CD4-positive, alpha-beta T cell treated with Interferon alpha-2 for 1 hour (primary cell): ENCODE measurements at regions not wholly inside any gene's neighbourhood (a gene's known extent, or its start where the extent isn't known, plus 50 kb on each side); places are given as distances from the start of the nearest gene placed in this dataset.
"Not testable (repeated sequence)": the region's sequence is repeated elsewhere in the genome, so short reads cannot be mapped to it uniquely, and the experiment has no call there.

ENCODE experiments used
- DNase-seq, 2 donors: peaks; one replicate each; pipeline ENCODE4 v3.0.0-alpha.2; 2020 to 2022

DNA sequence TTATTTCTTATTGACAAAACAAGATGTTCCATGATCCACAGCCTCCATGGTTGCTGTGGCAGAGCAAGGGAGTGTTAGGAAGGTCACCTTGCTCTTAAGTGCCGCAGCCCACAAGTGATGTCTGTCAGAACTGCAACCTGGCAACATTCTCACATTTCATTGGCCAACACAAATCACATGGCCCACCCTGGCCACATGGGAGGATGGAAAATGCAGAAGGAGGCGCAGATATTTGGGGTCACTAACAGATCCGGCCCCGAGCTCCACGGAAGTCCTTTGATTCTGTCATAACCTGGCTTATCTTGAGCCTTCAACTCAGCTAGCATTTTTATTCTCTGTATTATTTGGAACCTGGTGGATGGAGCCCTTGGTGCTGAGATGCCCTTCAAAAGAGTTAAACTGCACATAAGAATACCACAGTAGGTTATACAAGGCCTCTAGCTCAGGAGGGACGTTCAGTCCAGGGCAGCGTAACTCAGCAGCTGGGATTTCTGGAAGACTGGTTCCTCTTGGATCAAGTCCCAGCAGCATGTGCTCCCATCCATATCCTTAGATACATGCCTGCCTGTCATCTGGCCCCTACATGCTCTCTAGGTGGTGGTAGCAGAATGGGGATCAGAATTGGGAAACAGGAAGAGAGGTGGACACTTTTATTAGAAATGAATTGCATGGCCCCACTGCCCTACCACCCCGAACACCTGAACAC lies 508.1 kb downstream of the HAPSTR1 start:
- DNase-seq: no peak

- no peak for DNase-seq
Observed at GRCh38 chr16:9602189-9602588, 510.7 kb downstream of the HAPSTR1 start.

DNA sequence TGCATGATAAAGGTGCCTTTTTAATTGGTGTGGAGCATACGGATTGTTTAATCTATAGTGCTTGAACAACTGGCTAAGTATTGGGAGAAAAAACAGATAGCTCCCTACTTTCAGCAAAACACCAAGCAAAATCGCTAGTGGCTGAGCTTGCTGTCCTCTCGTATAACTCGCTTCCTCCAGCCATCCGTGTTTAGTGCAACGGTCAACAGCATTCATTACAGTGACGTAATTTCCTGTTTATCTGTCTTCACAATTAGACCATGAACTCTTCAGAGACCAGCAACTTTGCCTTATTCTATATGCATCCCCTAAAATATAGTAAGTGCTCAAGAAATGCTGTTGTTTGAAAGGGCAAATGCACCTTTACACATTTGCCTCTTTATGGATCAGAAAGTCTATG lies 511.9 kb downstream of the HAPSTR1 start:
- DNase-seq: no peak

- no peak for DNase-seq
Observed at GRCh38 chr16:9607515-9608230, 516.2 kb downstream of the HAPSTR1 start.

- no peak for DNase-seq
Observed at GRCh38 chr16:9610727-9611126, 519.3 kb downstream of the HAPSTR1 start.

DNA sequence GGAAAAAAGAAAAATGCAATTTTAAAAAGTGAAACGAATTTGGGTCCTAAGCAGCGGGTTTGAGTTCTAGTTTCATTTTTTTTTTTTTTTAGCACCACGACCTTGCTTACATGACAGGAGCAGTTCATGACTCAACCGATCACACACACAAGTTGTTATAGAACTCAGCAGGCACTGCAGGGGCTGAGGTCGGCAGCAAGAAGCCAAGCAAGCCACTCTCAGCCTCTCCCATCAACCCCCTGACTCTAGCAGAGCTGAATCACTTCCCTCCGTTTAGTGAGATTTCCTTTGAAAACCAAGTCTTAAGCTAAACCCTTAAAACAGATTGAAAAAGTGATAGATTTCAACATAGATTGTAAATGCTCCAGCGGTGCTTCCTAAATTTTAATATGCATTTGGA lies 520.8 kb downstream of the HAPSTR1 start:
- no peak for DNase-seq

- no peak for DNase-seq
Observed at GRCh38 chr16:9614389-9614788, 522.9 kb downstream of the HAPSTR1 start.

DNA sequence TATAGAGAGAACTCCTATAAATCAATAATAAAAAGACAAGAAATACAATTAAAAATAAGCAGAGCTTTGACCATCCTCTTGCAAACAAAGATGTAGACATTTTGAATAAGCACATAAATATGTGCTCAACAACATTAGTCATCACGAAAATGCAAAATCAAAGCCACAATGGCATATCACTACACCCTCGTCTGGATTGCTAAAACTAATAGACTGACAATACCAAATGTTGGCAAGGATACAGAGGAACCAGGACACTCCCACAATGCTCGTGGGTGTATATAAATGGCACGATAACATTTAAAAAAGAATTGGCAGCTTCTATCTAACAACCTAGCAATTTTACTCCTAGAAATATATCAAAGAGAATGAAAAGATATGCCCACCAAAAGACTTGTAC lies 530.8 kb downstream of the HAPSTR1 start:
- DNase-seq: no peak

GRCh38 chr16:9625122-9625521 lies 533.7 kb downstream of the HAPSTR1 start:
- DNase-seq: no peak

DNA sequence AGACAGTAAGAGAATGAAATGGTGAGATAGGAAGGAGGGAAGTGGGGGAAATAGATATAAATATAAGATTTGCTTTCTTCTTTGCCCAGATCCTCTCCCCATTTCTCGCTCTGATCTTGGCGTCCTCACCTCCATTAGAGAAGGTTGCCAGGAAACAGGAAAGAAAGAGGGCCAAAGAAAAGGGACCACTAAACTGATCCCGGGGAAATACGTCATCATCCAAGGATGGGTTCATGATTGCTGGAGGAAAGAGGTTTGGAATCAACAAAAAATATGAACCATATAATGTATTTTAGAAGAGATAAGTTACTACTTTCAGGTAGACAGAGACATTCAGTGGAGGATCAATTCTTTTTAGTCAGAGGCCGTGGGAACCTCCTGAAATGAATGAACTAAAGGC lies 536.0 kb downstream of the HAPSTR1 start:
- no peak for DNase-seq

- DNase-seq: no peak
Observed at GRCh38 chr16:9630119-9630518, 538.7 kb downstream of the HAPSTR1 start.

GRCh38 chr16:9630985-9631384 lies 539.5 kb downstream of the HAPSTR1 start:
- no peak for DNase-seq

GRCh38 chr16:9633844-9634243 lies 542.4 kb downstream of the HAPSTR1 start:
- DNase-seq: no peak

DNA sequence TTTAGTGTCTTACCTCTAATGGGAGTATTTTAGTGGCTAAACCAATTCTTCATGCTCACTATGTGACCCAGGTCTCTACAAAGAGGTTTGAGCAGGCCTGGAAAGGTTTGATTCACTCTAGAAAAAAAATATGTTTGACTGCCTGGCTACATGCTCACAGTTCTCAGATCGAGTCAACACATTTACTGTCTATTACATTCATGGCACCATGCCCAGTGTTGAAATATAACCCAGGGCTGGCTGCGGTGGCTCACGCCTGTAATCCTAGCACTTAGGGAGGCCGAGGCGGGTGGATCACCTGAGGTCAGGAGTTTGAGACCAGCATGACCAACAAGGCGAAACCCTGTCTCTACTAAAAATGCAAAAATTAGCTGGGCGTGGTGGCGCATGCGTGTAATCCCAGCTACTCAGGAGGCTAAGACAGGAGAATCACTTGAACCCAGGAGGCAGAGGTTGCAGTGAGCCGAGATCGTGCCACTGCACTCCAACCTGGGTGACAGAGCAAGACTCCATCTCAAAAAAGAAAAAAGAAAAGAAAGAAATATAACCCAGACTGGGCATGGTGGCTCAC lies 543.8 kb downstream of the HAPSTR1 start:
- not testable (repeated sequence) for DNase-seq

DNA sequence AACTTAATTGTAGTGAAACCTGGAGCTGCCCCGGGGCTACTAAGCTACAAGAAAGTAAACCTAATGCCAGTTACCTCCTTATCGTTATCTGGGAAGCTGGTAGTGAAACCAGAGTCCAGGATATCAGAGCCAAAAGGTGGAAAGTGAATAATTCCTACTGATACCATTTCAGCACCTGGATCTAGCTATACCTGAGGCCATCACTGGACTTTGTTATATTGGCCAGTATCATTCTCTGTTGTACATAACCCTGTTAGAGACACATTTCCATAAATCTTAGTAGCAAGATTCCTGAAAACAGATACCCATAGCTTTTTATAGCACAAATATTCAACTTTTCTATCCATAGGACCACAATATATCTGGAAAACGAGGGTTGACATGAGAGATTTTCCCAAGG lies 538.0 kb downstream of the GRIN2A start:
- DNase-seq: no peak

- no peak for DNase-seq
Observed at GRCh38 chr16:9645911-9646310, 536.3 kb downstream of the GRIN2A start.

DNA sequence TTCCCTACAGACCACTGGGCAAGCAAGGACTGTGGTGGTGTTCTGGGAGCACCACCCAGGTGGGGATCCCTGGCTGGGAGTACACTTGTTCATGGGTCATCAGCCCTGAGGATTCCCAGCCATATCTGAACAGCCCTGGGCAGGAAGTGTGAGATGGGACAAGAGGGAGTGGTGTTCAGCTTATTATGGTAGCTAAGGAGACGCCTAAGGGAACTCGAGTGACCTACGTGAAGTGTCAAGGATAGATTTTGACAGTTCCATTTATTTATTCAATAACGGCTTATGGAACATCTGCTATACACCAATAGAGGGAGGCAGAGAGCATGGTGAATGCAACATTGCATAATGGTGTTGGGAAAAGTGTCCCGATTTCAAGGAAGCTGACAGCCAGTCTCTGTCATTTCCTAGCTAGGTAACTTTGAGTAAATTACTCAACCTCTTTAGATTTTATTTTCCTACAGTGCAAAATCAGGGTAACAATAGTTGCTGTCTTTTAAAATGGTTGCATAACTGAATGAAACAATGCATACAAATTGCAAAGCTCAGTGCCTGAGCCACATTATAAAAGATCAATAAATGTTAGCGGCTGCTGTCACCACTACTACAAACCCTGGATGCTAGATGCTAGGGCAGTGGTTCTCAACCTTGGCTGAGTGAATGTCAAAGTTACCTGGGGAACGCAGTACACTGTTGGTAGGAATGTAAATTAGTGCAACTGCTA lies 534.1 kb downstream of the GRIN2A start:
- no peak for DNase-seq

- no peak for DNase-seq
Observed at GRCh38 chr16:9650284-9650683, 531.9 kb downstream of the GRIN2A start.

DNA sequence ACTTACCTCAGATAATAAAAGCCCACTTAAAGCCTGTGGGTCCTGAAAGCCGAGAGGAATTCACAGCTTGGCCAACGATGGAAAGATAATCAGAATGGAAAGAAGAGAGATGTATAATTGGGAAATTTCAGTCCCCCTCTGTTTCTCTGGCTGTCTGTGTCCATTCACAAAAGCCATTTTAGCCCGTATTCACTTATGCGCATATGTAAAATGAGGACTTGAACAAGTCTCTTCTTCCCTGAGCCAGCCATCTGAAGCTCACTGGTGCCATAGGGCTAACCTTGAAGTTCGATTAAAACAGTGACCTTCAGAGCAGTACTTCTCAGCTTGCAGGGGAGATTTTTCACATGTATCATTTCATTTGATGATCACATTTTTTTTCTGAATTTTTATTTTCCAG lies 527.2 kb downstream of the GRIN2A start:
- no peak for DNase-seq

- no peak for DNase-seq
Observed at GRCh38 chr16:9657641-9658040, 524.6 kb downstream of the GRIN2A start.

DNA sequence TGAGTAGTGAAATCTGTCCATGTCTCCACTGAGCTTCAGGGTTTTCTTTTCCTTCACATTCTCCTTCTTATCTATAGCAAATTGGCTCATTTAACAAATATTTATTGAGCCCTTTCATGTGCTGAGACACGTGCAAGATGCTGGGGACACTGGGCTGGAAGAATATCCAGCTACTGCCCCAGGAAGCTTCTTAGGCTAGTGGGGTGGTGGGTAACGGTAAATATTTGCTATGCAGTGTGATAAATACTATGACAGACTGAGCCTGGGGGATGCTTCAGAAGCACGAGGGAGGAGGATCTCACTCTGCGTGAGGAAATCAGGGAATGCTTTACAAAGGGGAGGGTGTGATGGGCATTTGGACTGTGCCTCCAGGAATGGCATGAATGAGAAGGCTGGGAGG lies 524.1 kb downstream of the GRIN2A start:
- DNase-seq: no peak

- DNase-seq: no peak
Observed at GRCh38 chr16:9658586-9658985, 523.6 kb downstream of the GRIN2A start.

DNA sequence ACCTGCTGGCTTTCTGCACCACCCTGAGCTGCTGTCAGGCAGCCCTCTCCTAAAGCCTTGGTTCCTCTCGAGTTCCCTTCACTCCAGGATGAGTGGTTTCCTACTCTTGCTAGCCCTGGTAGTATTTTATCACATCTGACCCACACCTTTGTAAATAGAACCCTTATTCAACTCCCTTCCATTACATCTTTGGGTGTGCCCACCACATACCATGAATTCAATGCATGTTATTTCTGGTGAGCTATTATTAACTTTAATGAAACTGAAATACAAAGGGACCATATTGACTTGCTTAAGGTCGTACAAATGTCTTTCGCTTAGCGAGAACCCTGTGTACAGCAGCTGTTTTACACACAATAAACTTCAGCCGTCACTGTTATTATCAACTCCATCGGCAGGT lies 521.3 kb downstream of the GRIN2A start:
- no peak for DNase-seq
